Kidney capillary endothelial cell (primary cell): ENCODE measurements at regions not wholly inside any gene's neighbourhood (a gene's known extent, or its start where the extent isn't known, plus 50 kb on each side); places are given as distances from the start of the nearest gene placed in this dataset.
A peak's percentile ranks its signal among the peaks of the same experiment; 100 is the strongest.
"Not testable (repeated sequence)": the region's sequence is repeated elsewhere in the genome, so short reads cannot be mapped to it uniquely, and the experiment has no call there.

Source experiments
- DNase-seq: peaks from one replicate; pipeline ENCODE4 v3.0.0-alpha.2; 2018; ENCODE audit warnings: low spot score

DNA sequence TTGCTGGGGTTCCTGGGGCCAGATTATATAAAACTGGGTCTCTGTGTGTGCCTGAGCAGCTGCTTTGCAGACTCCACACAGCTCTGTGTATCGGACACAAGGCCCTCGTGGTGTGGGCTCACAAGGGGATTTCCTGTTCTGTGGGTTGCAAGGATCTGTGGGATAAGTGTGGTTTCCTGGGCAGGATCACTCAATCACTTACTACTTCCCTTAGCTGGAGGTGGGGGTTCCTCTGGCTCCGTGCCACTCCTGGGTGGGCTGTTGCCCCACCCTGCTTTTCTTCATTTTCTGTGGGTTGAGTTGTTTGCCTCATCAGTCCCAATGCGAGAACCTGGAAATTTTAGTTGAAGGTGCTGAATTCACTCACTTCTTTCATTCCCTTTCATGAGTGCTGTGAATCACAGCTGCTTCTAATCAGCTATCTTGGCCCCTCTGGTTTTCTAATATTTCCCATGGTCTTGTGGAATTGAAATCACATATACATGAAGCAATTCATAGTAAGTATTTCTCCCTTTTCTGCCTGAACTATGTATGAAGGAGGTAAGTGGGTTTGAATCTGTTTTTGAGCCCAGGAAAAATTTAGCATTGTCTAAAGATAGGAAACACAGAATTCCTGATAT lies 196.3 kb downstream of the DCDC2C start:
- no peak for DNase-seq

DNA sequence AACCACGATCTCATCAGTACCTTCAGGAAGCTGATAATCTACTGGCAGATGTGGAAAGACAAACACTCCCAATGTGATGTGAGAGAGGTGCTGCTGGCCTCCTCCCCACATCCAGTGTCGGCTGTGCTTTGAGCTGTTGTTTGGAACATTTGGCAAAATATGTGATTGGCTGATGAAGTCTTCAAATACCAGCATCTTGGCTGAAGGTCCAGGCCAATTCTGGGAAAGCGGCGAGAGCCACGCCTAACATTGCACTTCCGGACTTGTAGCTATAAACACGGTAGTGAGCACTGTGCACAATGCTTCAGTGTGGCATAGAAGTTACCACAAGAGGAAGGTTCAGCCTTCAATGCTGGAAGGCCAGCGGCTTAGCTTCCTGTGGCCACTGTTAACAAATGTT lies 198.8 kb downstream of the DCDC2C start:
- DNase-seq = no peak

DNA sequence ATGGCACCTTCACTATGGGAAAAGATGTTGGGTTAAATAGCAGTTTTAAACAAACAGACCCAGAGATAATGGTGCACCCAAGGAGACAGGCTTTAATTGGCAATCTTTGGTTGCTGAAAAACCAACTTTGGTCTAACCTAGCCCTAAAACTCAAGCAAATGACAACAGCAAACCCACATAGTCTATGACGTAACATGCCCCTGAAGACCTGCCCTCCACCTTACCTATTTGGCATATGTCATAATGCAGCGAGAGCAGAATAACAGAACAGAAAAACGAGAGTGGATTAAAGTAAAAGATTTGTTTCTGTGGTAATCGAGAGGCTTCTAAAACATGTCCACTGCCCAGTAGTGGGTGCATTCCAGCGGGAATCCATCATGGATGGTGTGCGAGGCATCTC lies 200.7 kb downstream of the DCDC2C start:
- DNase-seq = no peak

DNA sequence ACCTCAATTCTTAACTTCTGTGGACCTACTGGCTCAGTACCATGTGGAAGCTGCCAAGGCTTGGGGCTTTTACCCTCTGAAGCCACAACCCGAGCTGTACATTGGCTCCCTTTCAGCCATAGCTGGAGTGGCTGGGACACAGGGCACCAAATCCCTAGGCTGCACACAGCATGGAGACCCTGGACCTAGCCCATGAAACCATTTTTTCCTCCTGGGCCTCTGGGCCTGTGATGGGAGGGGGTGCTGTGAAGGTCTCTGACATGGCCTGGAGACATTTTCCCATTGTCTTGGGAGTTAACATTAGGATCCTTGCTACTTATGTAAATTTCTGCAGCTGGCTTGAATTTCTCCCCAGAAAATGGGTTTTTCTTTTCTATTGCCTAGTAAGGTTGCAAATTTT lies 205.1 kb downstream of the DCDC2C start:
- DNase-seq = not testable (repeated sequence)

DNA sequence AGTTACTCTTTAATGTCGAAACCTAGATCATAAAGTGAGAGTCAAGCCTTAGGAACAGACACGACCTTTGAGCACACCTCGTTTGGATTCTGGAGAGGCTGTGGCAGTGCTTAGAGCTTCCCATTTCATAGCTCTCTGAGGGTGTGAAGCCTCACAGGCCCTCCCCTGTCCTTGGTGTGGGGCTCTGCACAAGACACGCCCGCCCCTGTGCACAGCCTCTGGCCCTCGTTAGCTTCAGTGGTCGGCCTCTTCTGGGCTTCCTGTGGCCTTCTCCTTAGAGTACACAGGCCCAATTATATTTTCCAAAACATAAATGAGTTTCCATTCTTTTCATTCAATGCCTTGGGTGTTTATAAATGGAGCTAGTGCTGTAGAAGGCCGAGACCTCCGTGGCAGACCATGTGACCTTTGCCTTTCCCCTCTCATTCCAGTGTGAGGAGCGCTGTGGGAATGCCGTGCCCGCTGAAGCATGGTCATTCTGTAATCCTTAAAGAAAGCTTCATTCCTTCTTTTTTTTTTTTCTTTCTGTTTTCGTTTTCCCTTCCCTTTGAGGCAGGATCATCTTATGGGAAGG lies 208.6 kb downstream of the DCDC2C start:
- no peak for DNase-seq

DNA sequence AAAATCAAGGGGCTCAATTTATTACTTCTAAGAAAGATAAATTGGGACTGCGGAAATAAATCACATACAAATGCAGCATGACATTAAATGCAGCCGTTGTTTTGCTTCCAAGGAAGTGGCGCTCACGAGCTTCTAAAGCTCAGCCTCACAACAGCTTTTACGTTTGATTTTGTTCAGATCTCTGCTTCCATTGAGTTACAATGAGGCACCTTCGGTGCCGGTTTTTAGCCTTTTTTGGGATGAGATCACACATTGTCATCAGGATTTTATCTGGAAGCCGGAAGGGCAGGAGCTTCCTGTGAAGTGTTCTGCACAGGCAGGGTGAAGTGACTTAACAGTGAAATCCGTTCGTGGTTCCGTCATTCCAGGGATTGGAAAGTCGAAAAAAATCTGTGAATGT lies 209.8 kb downstream of the DCDC2C start:
- peak; percentile 71 for DNase-seq

DNA sequence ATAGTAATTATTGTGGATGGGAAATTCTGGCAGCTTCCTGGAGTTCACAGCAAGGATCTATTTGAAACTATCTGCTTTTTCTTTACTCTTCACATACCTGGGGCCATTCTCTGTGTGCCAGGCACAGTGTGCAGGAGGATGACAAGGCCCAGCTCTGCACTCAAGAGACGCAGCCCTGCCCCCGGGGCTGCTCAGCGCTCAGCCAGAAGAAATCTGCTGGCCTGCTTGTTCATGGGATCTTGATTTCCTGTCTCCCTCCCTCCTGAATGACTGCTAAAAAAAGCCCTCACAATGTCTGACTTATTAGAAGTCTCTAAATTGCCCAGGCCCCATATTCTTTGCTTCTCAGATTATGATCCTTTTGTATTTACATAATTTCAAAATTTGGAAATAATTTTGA lies 210.9 kb downstream of the DCDC2C start:
- DNase-seq = peak; percentile 43

DNA sequence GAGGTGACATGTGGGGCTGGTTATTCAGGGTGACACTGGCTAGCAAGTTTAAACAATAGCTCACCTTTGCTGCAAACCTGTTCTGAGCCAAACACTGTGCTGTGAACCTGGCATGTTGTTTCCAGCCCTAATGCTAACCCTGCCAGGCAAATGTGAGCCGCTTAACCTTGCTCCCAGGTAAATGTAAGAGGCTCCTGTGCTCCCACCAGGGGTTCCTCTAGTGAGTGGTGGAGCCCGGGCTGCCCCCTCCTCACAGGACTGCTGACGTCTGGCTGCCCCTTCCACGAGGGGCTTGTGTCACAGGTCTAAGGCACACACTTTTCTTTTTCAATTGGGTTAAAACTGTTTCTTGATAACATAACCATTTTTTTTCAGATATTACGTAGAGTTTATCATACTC lies 223.7 kb downstream of the DCDC2C start:
- DNase-seq = no peak

DNA sequence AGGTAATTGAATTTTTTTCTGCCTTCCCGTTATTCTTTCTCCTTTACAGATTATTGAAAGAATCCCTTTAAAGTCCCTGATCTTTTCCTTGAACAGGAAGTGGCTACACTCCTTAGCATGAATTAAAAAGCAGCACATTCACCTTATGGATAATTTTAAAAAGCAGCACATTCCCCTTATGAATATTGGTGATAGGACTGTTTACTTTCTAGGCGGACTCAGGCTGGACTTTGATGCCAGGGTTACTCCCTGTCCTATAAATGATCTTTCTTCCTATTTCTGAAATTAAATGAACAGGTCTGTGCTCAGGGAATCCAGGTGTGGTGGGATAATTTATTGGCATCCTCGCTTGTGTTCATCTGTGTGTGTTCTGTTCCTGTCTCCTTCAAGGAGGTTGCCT lies 226.0 kb downstream of the DCDC2C start:
- DNase-seq = no peak

DNA sequence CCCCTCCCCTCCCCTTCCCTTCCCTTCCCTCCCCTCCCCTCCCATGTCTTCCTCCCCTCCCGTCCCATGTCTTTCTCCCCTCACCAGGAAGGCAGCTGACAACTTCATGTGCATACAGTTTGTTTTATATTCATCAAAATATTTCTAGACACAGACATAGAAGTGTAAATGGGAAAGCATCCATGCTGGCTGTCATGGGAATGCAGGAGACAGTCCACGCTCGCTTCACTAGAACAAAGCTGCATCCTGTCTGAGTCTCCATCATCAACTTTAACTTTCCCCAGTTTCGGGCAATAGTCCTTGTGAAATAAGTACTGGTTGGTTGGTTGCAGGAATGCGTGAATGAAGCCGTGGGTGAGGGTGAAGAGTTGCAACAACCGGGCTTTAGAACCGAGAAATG lies 226.9 kb downstream of the DCDC2C start:
- DNase-seq = no peak

DNA sequence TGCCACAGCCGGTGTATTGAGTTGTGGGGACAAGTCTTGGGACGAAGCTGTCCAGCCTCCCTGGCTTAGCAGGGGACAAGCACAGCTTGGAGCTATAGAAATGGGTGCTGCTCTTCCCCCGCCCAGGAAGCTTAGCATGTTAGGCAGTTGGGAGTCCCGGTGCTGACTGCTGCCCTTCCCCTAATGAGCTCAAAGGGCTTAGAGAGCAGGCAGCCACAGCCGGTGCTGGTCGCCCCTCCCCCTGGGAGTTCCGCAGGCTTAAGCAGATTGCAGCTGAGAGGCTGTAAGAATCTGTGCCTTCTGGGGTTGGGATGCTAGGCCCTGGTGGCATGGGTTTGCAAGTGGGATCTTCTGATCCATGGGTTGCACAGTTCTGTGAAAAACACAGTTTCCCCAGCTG lies 237.3 kb downstream of the DCDC2C start:
- DNase-seq = no peak

DNA sequence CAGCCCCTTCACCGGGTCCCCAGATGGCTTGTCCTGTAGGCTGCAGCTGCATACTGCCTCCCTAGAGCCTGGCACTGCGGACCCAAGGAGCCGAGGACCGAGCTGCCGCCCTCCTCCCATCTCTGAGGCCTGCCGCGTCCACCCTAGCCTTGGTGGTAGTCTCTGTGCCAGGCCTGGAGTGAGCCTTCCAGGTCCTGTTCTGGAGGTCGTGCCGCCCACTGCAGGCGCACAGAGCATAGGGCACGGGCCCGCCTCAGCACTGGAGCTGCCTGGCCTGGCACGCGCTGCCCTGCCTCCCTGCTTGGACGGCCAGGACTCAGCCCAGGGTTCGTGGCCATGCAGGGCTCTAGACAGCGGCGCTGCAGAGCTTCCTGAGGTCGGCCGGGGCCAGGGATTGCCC lies 239.5 kb downstream of the DCDC2C start:
- DNase-seq = no peak

DNA sequence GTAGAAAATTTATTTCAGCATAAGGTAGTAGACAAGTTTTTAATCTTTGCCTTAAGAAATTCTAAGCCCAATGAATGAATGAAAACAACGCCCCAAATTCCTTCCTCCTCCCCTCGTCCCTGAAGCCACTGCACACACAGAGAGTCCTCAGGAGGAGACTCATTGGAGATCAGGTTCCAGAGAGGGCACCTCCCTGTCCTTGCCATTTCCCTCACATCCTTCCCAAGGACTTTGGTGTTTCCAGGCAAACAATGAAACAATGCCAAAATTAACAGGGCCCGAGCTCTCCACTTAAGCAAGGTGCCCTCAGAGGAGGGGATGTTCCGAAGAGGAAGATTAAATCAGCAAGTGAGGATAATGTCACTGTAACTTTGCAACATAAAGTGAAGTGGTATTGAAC lies 240.7 kb downstream of the DCDC2C start:
- no peak for DNase-seq

DNA sequence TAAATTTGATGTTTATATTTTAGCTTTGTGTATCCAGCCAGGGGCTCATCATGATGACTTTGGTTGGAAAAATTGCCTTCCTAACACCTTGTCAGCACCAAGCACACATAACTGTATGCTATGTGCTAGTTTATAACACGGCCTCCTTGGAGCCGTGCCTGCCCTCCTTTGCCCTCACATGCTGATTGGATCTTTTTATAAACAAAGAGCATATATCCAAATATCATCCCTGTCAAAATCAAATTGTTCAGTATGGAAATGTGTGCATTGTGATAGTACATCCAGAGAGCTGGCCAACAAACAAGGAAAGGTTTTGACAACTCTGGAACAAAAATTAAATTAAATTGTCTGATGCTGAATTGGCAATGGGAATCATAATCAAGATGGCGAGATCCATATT lies 241.5 kb downstream of the DCDC2C start:
- DNase-seq = no peak

DNA sequence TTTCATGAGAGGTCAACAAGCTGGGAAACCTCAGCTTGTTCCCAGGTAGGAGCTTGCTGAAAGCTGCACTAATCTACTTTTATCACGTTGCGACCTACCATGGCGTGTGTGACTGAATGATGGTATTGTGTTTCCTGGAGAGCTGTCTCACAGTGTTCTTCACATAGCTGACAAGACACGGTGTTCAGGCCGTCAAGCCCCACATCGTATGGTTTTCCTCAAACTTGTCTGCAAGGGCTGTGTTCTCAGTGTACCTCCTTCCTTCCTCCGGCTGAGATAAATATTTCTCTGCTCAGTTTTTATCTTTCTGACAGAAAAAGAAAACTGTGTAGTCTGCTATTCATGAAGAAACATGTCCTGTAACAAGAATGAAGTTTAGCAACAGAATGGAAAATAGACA lies 244.8 kb downstream of the DCDC2C start:
- DNase-seq = no peak

DNA sequence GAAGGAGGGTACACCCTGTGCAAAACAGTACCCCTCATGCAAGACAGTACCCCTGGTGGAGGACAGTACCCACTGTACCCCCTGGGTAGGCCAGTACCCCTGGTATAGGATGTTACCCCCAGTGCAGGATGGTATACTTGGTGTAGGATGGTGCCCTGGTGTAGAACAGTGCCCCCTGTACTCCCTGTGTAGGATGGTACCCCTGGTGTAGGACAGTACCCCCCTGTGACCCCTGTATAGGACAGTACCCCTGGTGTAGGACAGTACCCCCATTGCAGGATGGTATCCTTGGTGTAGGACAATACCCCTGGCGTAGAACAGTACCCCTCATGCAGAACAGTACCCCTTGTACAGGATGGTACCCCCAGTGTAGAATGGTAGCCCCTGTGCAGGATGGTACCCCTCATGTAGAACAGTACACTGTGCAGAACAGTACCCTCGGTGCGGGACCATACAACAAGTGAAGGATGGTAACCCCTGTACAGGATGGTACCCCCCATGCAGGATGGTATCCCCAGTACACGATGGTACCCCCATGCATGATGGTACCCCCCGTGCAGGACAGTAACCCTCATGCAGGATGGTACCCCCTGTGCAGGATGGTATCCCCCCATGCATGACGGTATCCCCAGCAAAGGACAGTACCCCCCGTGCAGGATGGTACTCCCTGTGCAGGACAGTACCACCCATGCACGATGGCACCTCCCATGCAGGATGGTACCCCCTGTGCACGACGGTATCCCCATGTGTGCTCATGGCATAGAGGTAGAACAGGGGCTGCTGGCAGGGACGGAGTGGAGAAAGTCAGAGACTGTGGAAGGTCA lies 248.0 kb downstream of the DCDC2C start:
- no peak for DNase-seq

DNA sequence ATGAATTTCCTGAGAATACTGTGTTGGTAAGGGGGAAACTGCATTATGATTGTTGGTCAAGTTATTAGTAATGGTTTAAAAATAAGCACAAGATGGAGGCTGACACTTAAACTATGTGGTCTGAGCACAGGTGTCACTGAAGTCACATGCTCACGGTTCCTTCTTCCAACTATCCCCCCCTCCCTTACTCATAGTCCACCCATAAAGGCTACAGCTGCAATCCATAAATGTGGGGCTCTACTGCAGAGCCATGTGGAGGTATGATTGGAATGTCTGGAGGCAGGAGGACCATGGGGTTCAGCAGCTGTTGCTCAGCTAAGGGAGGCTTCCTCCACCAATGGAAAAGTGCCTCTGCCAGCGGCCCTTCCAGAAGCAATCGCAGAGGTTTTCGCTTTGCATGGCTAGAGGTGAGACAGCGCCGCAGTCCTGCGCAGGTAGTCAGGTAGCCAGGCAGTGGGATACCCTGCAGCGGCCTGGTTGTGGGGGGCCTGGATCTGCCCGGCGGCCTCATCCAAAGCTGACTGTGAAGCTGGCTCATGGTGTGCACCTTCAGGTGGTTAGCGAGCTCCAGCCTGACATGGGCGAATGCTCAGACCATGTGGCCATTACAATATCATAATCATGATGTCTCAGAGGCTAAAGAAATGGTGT lies 249.6 kb downstream of the DCDC2C start:
- no peak for DNase-seq

DNA sequence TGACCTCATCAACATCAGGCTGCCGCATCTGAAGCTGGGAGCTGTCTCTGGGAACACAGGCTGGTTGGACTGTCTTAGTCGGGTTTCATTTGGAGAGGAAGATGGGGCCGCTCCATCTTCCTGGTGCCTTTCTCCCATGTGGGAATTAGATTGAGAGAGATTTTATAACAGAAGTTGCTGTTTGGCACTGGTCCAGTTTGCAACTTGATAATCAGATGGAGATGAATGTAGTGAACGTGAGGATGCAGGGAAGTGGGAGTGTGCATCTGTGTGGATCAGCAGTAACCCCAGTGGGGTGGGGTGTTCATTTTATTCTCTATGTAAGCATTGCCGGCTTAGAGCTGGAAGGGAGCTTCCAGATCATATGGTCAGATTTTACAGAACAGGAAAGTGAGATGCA lies 250.9 kb downstream of the DCDC2C start:
- no peak for DNase-seq

DNA sequence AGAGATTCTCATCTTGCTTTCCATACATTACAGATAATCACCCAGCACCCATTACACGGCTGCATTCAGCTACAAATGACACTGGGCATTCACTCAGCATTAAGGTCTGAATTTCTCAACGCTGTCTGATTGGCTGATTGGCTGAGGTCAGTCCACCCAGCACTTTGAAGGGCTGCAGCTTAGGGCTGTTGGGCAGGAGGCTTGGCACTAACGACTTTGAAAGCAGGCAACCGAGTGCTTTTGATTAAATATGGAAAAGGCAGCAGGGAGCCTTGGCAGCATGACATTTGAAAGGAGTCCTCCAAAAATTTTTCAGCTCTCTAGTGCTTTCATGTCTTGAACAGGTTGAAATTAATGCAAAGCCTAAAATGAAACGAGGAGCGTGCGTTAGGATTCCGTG lies 253.0 kb downstream of the DCDC2C start:
- no peak for DNase-seq

DNA sequence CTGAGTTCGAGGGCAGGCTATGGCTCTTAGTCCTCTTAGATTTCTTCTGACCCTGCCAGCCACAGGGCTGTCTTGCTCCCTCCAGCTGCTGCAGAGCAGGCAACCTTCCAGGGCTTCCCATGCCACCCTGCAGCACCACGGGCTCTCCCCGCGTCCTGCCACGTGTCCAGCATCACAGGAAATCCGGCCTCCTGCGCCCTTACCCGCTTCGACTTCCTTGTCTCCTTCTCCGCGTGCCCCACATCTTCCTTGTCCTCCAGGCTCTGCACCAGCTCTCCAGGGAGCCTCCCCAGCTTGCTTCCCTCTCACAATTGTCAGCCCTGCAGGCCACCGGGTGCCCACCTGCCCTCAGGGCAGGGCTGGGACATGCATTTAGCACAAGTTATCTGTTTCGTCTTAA lies 253.5 kb downstream of the DCDC2C start:
- DNase-seq = no peak

DNA sequence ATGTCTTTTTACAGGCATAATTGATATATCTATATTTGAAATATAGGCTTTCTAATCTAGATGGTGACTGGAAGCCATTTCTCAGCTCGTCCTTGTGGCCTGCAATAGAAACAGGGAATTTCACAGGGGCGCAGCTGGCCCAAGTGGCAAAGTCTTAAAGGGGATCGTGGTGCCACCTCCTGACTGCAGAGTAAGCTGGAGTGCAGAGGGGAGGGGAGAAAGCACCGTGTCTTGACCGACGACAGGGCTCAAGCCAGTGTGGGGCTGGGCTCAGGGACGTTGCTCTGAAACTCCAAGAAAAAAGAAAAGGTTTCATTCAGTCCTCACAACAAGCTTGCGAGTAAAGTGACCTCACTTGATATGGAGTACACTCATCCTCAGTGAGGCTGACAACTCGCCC lies 255.1 kb downstream of the DCDC2C start:
- no peak for DNase-seq

DNA sequence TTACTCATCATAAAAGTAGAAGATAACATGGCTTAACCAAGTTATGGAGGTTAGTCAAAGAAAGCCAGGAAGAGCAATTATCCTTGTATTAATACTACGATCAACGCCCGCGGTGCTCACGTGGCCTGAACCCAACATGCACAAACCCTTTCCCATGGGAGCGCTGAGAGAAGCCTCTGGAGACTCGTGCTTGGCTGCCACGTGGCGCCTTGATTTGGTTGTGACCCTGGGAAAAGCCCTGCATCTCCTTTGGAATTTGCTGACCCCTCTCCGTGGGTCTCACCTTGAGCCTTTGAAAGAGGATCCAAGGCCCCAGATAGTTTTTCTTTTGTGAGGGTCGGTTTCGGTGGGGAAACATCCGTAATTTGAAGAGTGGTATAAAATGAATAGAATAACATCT lies 255.6 kb downstream of the DCDC2C start:
- no peak for DNase-seq

DNA sequence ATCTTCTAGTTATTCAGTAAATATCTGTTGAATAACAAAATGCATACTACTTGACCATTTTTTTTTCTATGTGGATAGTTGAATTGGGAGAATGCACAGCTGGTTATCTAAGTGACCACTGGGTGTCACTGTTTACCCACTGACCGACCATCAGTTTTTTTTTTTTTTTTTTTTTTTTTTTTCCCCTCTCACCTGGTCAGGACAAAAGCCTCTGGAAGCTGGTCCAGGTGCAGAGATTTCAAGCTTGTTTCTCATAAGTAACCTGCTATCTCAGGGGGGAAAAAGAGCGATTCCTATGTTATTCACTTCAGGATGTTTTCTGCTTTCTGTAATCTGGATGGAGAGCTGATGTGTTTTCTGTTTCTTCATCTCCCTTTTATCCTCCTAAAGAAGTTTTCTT lies 256.0 kb downstream of the DCDC2C start:
- DNase-seq = peak; percentile 40
